Keratinocyte (primary cell): ENCODE measurements at regions not wholly inside any gene's neighbourhood (a gene's known extent, or its start where the extent isn't known, plus 50 kb on each side); places are given as distances from the start of the nearest gene placed in this dataset.

ENCODE experiments used
- DNase-seq: peaks from one replicate; pipeline ENCODE4 v3.0.0-alpha.2; 2011; ENCODE audit warnings: low read depth, missing footprints, low spot score
- FAIRE-seq: peaks from 2 replicates; lab custom pipeline; 2011; peaks lifted over from hg19 to GRCh38; lab: Jason Lieb, UNC
- H2AFZ ChIP-seq: 2 replicates; pipeline ENCODE4 v1.6.0; 2012; ENCODE audit warnings: low read length, control low read depth, inconsistent platforms; ENCODE audit not compliant: control insufficient read depth
- H3K27ac ChIP-seq: 2 replicates; pipeline ENCODE4 v1.5.1; 2011; ENCODE audit warnings: low read length; ENCODE audit not compliant: control insufficient read depth, insufficient read depth
- H3K27me3 ChIP-seq: 3 replicates; pipeline ENCODE4 v1.6.0; 2011; ENCODE audit warnings: low read length; ENCODE audit not compliant: control insufficient read depth, insufficient read depth; ENCODE audit errors: extremely low read depth
- H3K36me3 ChIP-seq, 2 experiments: 2 replicates in 1 of 2; 3 replicates in 1 of 2; pipeline ENCODE4 v1.5.1; 2011; ENCODE audit warnings: low read length in 2 of 2, mild to moderate bottlenecking in 1 of 2; ENCODE audit not compliant: control insufficient read depth in 2 of 2, insufficient read depth in 2 of 2; ENCODE audit errors: extremely low read depth in 1 of 2
- H3K4me1 ChIP-seq: 3 replicates; pipeline ENCODE4 v1.5.1; 2011; ENCODE audit warnings: low read length; ENCODE audit not compliant: control insufficient read depth, insufficient read depth; ENCODE audit errors: extremely low read depth
- H3K4me2 ChIP-seq: 3 replicates; pipeline ENCODE4 v1.6.0; 2011; ENCODE audit warnings: low read depth, low read length; ENCODE audit not compliant: control insufficient read depth, insufficient read depth; ENCODE audit errors: extremely low read depth
- H3K4me3 ChIP-seq, 3 experiments: fragments of 200-600 bp in 1 of 3; sonication (generic) in 1 of 3; 2 replicates in 2 of 3; 3 replicates in 1 of 3; pipeline ENCODE4 v1.5.1; 2011 to 2016; ENCODE audit warnings: low read length in 3 of 3, mild to moderate bottlenecking in 3 of 3, control low read depth in 2 of 3, inconsistent platforms in 1 of 3, low read depth in 1 of 3, mixed read lengths in 1 of 3, mixed run types in 1 of 3, moderate library complexity in 1 of 3; ENCODE audit not compliant: control insufficient read depth in 2 of 3, insufficient read depth in 2 of 3; ENCODE audit errors: extremely low read depth in 1 of 3
- H3K79me2 ChIP-seq: 2 replicates; pipeline ENCODE4 v1.6.0; 2012; ENCODE audit warnings: low read length; ENCODE audit not compliant: control insufficient read depth, insufficient read depth
- H3K9ac ChIP-seq: 3 replicates; pipeline ENCODE4 v1.6.0; 2011; ENCODE audit warnings: low read length; ENCODE audit not compliant: control insufficient read depth, insufficient read depth; ENCODE audit errors: extremely low read depth
- H3K9me1 ChIP-seq: 3 replicates; pipeline ENCODE4 v1.6.0; 2011; ENCODE audit warnings: low read length; ENCODE audit not compliant: control insufficient read depth, insufficient read depth; ENCODE audit errors: extremely low read depth
- H3K9me3 ChIP-seq: 2 replicates; pipeline ENCODE4 v1.5.1; 2012; ENCODE audit warnings: low read depth, low read length; ENCODE audit not compliant: control insufficient read depth
- H4K20me1 ChIP-seq: 3 replicates; pipeline ENCODE4 v1.6.0; 2011; ENCODE audit warnings: low read length; ENCODE audit not compliant: control insufficient read depth, insufficient read depth; ENCODE audit errors: extremely low read depth
- CTCF ChIP-seq, 3 experiments: IDR thresholded peaks in 1 of 3; conservative IDR thresholded peaks in 1 of 3; optimal IDR thresholded peaks in 1 of 3; 2 replicates in 2 of 3; 3 replicates in 1 of 3; pipeline versions ENCODE3 to v1.5.1; 2011; ENCODE audit warnings: low read length in 3 of 3, mild to moderate bottlenecking in 3 of 3, moderate library complexity in 2 of 3, control low read depth in 1 of 3, inconsistent platforms in 1 of 3; ENCODE audit not compliant: insufficient read depth in 2 of 3; ENCODE audit errors: extremely low read depth in 1 of 3
- EZH2 ChIP-seq: IDR thresholded peaks from one replicate; pipeline ENCODE4 v1.6.1; 2012; ENCODE audit warnings: inconsistent platforms, mild to moderate bottlenecking, low read length, moderate library complexity
- dilution Hi-C: fragments of 300-500 bp; cut with MboI; formaldehyde crosslinking; loops from one replicate; pipeline ENCODE4 v1.7.0; 2020; ENCODE audit warnings: low sequenced_read_pairs; ENCODE audit not compliant: extremely low pct_ligation_motif_present

GRCh38 chr17:63151941-63152523, 186.0 kb downstream of the TANC2 start:
- no peaks in the 10 kb centered on the region for H3K9me3 ChIP-seq
- H3K4me1 ChIP-seq = no peaks in the 10 kb centered on the region
- H3K9ac ChIP-seq = no peak overlapping the region
- H3K27ac ChIP-seq = no peak overlapping the region
- no peak overlapping the region for H3K4me3 ChIP-seq
- no peak for TF ChIP-seq CTCF (optimal IDR thresholded peaks at IDR 0.05 in 1 of 3, IDR thresholded peaks at IDR 0.05 in 1 of 3, conservative IDR thresholded peaks at IDR 0.05 in 1 of 3; ENCODE audit: extremely low read depth in 1 of 3, insufficient read depth in 2 of 3, low read length in 3 of 3)
- TF ChIP-seq EZH2 = no peak
- H3K4me2 ChIP-seq = no peak overlapping the region
- H3K27me3 ChIP-seq = no peaks in the 10 kb centered on the region
- FAIRE-seq (no peak), DNase-seq (no peak)
- H3K79me2 ChIP-seq = no peaks in the 10 kb centered on the region
- H3K9me1 ChIP-seq = no peaks in the 10 kb centered on the region
- no peaks in the 10 kb centered on the region for H4K20me1 ChIP-seq
- no peaks in the 10 kb centered on the region for H3K36me3 ChIP-seq
- H2AFZ ChIP-seq = no peak overlapping the region
- dilution Hi-C loops = no loop called here

- Histone ChIP-seq H3K79me2 (no peaks in the 10 kb centered on the region), H4K20me1 (no peaks in the 10 kb centered on the region)
Observed at GRCh38 chr17:63153488-63153887, 187.5 kb downstream of the TANC2 start.

More at GRCh38 chr17:63153488-63153887, 187.5 kb downstream of the TANC2 start:
- no peak overlapping the region for H3K4me3 ChIP-seq
- no peak overlapping the region for H3K4me2 ChIP-seq
- H3K4me1 ChIP-seq = no peaks in the 10 kb centered on the region
- H3K27ac ChIP-seq = no peak overlapping the region
- H3K27me3 ChIP-seq = no peaks in the 10 kb centered on the region
- no peaks in the 10 kb centered on the region for H3K9me3 ChIP-seq
- H3K9ac ChIP-seq = no peak overlapping the region
- FAIRE-seq = no peak
- TF ChIP-seq CTCF (optimal IDR thresholded peaks at IDR 0.05 in 1 of 3, IDR thresholded peaks at IDR 0.05 in 1 of 3, conservative IDR thresholded peaks at IDR 0.05 in 1 of 3; ENCODE audit: extremely low read depth in 1 of 3, insufficient read depth in 2 of 3, low read length in 3 of 3) = no peak
- TF ChIP-seq EZH2 = no peak
- DNase-seq = no peak
- no peaks in the 10 kb centered on the region for H3K36me3 ChIP-seq
- H2AFZ ChIP-seq = no peak overlapping the region
- H3K9me1 ChIP-seq = no peaks in the 10 kb centered on the region
- dilution Hi-C loops = no loop called here
